Upper lobe of left lung (tissue), 6 donors: ENCODE measurements at regions not wholly inside any gene's neighbourhood (a gene's known extent, or its start where the extent isn't known, plus 50 kb on each side); places are given as distances from the start of the nearest gene placed in this dataset.
"Not testable (repeated sequence)": the region's sequence is repeated elsewhere in the genome, so short reads cannot be mapped to it uniquely, and the experiment has no call there.

Experiments
- ATAC-seq, 2 donors: fragments of 200-7000 bp; cut with Tn5 transposase; one replicate each; pipeline ENCODE4 v1.9.1; 2022; ENCODE audit warnings: mild to moderate bottlenecking in 2 of 2, moderate library complexity in 2 of 2; ENCODE audit not compliant: low FRiP score in 2 of 2
- DNase-seq, 2 donors: peaks; one replicate each; pipeline ENCODE4 v3.0.0-alpha.2; 2019 to 2020
- H3K27ac ChIP-seq, 4 donors: fragments of 200-600 bp; sonication (generic); one replicate each; pipeline ENCODE4 v1.5.1; 2016 to 2019
- H3K27me3 ChIP-seq, 4 donors: fragments of 200-600 bp; sonication (generic); one replicate each; pipeline ENCODE4 v1.5.1; 2017 to 2019
- H3K36me3 ChIP-seq, 4 donors: fragments of 200-600 bp; sonication (generic); one replicate each; pipeline ENCODE4 v1.5.1; 2016 to 2019
- H3K4me1 ChIP-seq, 4 donors: fragments of 200-600 bp; sonication (generic); one replicate each; pipeline ENCODE4 v1.5.1; 2018 to 2019
- H3K4me3 ChIP-seq, 4 donors: fragments of 200-600 bp; sonication (generic); one replicate each; pipeline ENCODE4 v1.5.1; 2017 to 2019; ENCODE audit warnings: mild to moderate bottlenecking in 2 of 4, moderate library complexity in 1 of 4
- H3K9me3 ChIP-seq, 4 donors: fragments of 200-600 bp; sonication (generic); one replicate each; pipeline ENCODE4 v1.5.1; 2018 to 2019
- CTCF ChIP-seq, 6 experiments: fragments of 450-650 bp in 4 of 6; fragments of 200-600 bp in 2 of 6; sonication (generic) in 2 of 6; IDR thresholded peaks; one replicate each; pipeline ENCODE4 v1.5.1; 2016 to 2019; ENCODE audit warnings: antibody characterized with exemption in 6 of 6
- EP300 ChIP-seq, 4 donors: sonication (generic); formaldehyde crosslinking; IDR thresholded peaks; one replicate each; pipeline ENCODE4 v1.5.1; 2017; ENCODE audit warnings: antibody characterized with exemption in 4 of 4, control low read depth in 2 of 4
- POLR2A ChIP-seq, 4 donors: fragments of 450-650 bp; IDR thresholded peaks; one replicate each; pipeline ENCODE4 v1.5.1; 2016 to 2017; ENCODE audit warnings: antibody characterized with exemption in 4 of 4, mild to moderate bottlenecking in 2 of 4
- POLR2AphosphoS5 ChIP-seq, 2 donors: sonication (generic); formaldehyde crosslinking; IDR thresholded peaks; one replicate each; pipeline ENCODE4 v1.5.1; 2017; ENCODE audit warnings: antibody characterized with exemption in 2 of 2
- WGBS, 2 donors: methylation state at CpG; one replicate each; pipeline ENCODE4 v1.1.5; 2017 to 2018; 5-methylcytosine and 5-hydroxymethylcytosine counted together
- donor health status: DM: no; HTN: no; CAD: no; lungs with moderate emphysema.
- donor health status: DM: no; HTN: yes; CAD: no; lungs with severe emphysema.

GRCh38 chrX:28133763-28134162 lies 152.5 kb upstream of the DCAF8L1 start:
- H3K27ac ChIP-seq = no peak overlapping the region
- DNase-seq (no peak), ATAC-seq (no peak)
- H3K9me3 ChIP-seq = no peaks in the 10 kb centered on the region
- no peaks in the 10 kb centered on the region for H3K4me1 ChIP-seq
- H3K36me3 ChIP-seq = no peaks in the 10 kb centered on the region
- no peaks in the 10 kb centered on the region for H3K27me3 ChIP-seq
- no peak overlapping the region for H3K4me3 ChIP-seq
- WGBS, 2 donors = 47 to 49% methylated on average over 4 of the region's 4 CpGs
- TF ChIP-seq POLR2AphosphoS5 (IDR thresholded peaks at IDR 0.05) = no peak

GRCh38 chrX:28127662-28128061 lies 146.4 kb upstream of the DCAF8L1 start:
- DNase-seq (no peak), ATAC-seq (no peak)
- no peaks in the 10 kb centered on the region for H3K36me3 ChIP-seq
- 70 to 74% methylated on average over 3 of the region's 3 CpGs for WGBS, 2 donors
- H3K27me3 ChIP-seq = no peaks in the 10 kb centered on the region
- H3K27ac ChIP-seq = no peak overlapping the region
- H3K4me1 ChIP-seq = no peaks in the 10 kb centered on the region
- TF ChIP-seq POLR2A (IDR thresholded peaks at IDR 0.05) (no peak), EP300 (IDR thresholded peaks at IDR 0.05) (no peak), CTCF (IDR thresholded peaks at IDR 0.05) (no peak), POLR2AphosphoS5 (IDR thresholded peaks at IDR 0.05) (no peak)
- H3K4me3 ChIP-seq = no peak overlapping the region
- no peaks in the 10 kb centered on the region for H3K9me3 ChIP-seq

- Histone ChIP-seq H3K36me3 (no peaks in the 10 kb centered on the region), H3K27me3 (no peaks in the 10 kb centered on the region), H3K9me3 (no peaks in the 10 kb centered on the region), H3K27ac (no peak overlapping the region), H3K4me1 (no peaks in the 10 kb centered on the region), H3K4me3 (no peak overlapping the region)
- no peak for ATAC-seq
- TF ChIP-seq POLR2A (IDR thresholded peaks at IDR 0.05) (no peak), POLR2AphosphoS5 (IDR thresholded peaks at IDR 0.05) (no peak), EP300 (IDR thresholded peaks at IDR 0.05) (no peak), CTCF (IDR thresholded peaks at IDR 0.05) (no peak)
- DNase-seq = no peak
Measured at GRCh38 chrX:28126886-28127285, 145.6 kb upstream of the DCAF8L1 start.

- H3K9me3 ChIP-seq = no peaks in the 10 kb centered on the region
- 60 to 62% methylated on average over 2 of the region's 2 CpGs for WGBS, 2 donors
- H3K4me3 ChIP-seq = no peak overlapping the region
- DNase-seq (no peak), ATAC-seq (no peak)
- no peaks in the 10 kb centered on the region for H3K36me3 ChIP-seq
- H3K4me1 ChIP-seq = no peaks in the 10 kb centered on the region
- TF ChIP-seq CTCF (IDR thresholded peaks at IDR 0.05) = no peak
- no peak for TF ChIP-seq POLR2A (IDR thresholded peaks at IDR 0.05)
- no peak for TF ChIP-seq POLR2AphosphoS5 (IDR thresholded peaks at IDR 0.05)
- TF ChIP-seq EP300 (IDR thresholded peaks at IDR 0.05) = no peak
- H3K27me3 ChIP-seq = no peaks in the 10 kb centered on the region
- no peak overlapping the region for H3K27ac ChIP-seq
Measured at GRCh38 chrX:28124416-28124815, 143.2 kb upstream of the DCAF8L1 start.

- H3K27ac ChIP-seq, H3K27me3 ChIP-seq, H3K9me3 ChIP-seq, DNase-seq, H3K36me3 ChIP-seq, ATAC-seq, H3K4me3 ChIP-seq, H3K4me1 ChIP-seq: not testable (repeated sequence)
- 79 to 95% methylated on average over 6 to 8 of the region's 8 CpGs for WGBS, 2 donors
Measured at GRCh38 chrX:28120580-28121245, 139.5 kb upstream of the DCAF8L1 start.

- WGBS, 2 donors = 64 to 85% methylated on average over 4 of the region's 4 CpGs
- Histone ChIP-seq H3K9me3 (no peaks in the 10 kb centered on the region), H3K4me3 (no peak overlapping the region), H3K27ac (no peak overlapping the region), H3K27me3 (no peaks in the 10 kb centered on the region), H3K36me3 (no peaks in the 10 kb centered on the region), H3K4me1 (no peaks in the 10 kb centered on the region)
- TF ChIP-seq CTCF (IDR thresholded peaks at IDR 0.05) (no peak), POLR2AphosphoS5 (IDR thresholded peaks at IDR 0.05) (no peak), POLR2A (IDR thresholded peaks at IDR 0.05) (no peak), EP300 (IDR thresholded peaks at IDR 0.05) (no peak)
- no peak for DNase-seq
- ATAC-seq = no peak
Measured at GRCh38 chrX:28120072-28120471, 138.8 kb upstream of the DCAF8L1 start.
